Right lung (tissue), 2 donors: ENCODE measurements at regions not wholly inside any gene's neighbourhood (a gene's known extent, or its start where the extent isn't known, plus 50 kb on each side); places are given as distances from the start of the nearest gene placed in this dataset.

ENCODE experiments used
- DNase-seq, 2 donors: peaks; one replicate each; pipeline ENCODE4 v3.0.0-alpha.2; 2013

GRCh38 chr18:38427736-38428135 lies 862.1 kb upstream of the CELF4 start:
- no peak for DNase-seq

- DNase-seq, result no peak
These were observed 861.6 kb upstream of the CELF4 start for GRCh38 chr18:38427234-38427633.

GRCh38 chr18:38421872-38422615 lies 856.4 kb upstream of the CELF4 start:
- DNase-seq, result peak; percentile 9 to 21

- no peak for DNase-seq
These were observed 855.4 kb upstream of the CELF4 start for GRCh38 chr18:38421021-38421420.

GRCh38 chr18:38420611-38421010 lies 855.0 kb upstream of the CELF4 start:
- DNase-seq, result no peak

GRCh38 chr18:38415811-38416210 lies 850.2 kb upstream of the CELF4 start:
- DNase-seq, result no peak

GRCh38 chr18:38413193-38413592 lies 847.6 kb upstream of the CELF4 start:
- peak in 1 of 2 donors; percentile 8 for DNase-seq

GRCh38 chr18:38406607-38407006 lies 841.0 kb upstream of the CELF4 start:
- no peak for DNase-seq

- DNase-seq, result no peak
These were observed 836.9 kb upstream of the CELF4 start for GRCh38 chr18:38402509-38402908.

GRCh38 chr18:38397094-38397493 lies 831.5 kb upstream of the CELF4 start:
- no peak for DNase-seq

GRCh38 chr18:38386146-38386545 lies 820.5 kb upstream of the CELF4 start:
- no peak for DNase-seq

GRCh38 chr18:38369772-38370690 lies 804.4 kb upstream of the CELF4 start:
- no peak for DNase-seq

- DNase-seq, result no peak
These were observed 803.3 kb upstream of the CELF4 start for GRCh38 chr18:38368886-38369285.

GRCh38 chr18:38368246-38368645 lies 802.6 kb upstream of the CELF4 start:
- no peak for DNase-seq

- no peak for DNase-seq
These were observed 801.9 kb upstream of the CELF4 start for GRCh38 chr18:38367473-38367872.

- DNase-seq, result no peak
These were observed 796.7 kb upstream of the CELF4 start for GRCh38 chr18:38362286-38362792.

GRCh38 chr18:38358805-38359657 lies 793.4 kb upstream of the CELF4 start:
- no peak for DNase-seq

- no peak for DNase-seq
These were observed 787.6 kb upstream of the CELF4 start for GRCh38 chr18:38353149-38353548.

GRCh38 chr18:38350141-38350540 lies 784.5 kb upstream of the CELF4 start:
- DNase-seq, result no peak

GRCh38 chr18:38330573-38330972 lies 765.0 kb upstream of the CELF4 start:
- no peak for DNase-seq

- DNase-seq, result no peak
These were observed 763.5 kb upstream of the CELF4 start for GRCh38 chr18:38329145-38329544.

GRCh38 chr18:38322206-38322605 lies 756.6 kb upstream of the CELF4 start:
- DNase-seq, result no peak
